SK-N-MC (cell line): ENCODE measurements at regions not wholly inside any gene's neighbourhood (a gene's known extent, or its start where the extent isn't known, plus 50 kb on each side); places are given as distances from the start of the nearest gene placed in this dataset.

Experiments used
- EZH2 ChIP-seq: fragments of 200-600 bp; sonication (generic); IDR thresholded peaks from one replicate; pipeline ENCODE4 v1.6.1; 2017; ENCODE audit warnings: antibody characterized with exemption
- POLR2AphosphoS5 ChIP-seq: IDR thresholded peaks from 2 replicates; pipeline ENCODE4 v1.6.1; 2012; ENCODE audit warnings: mild to moderate bottlenecking, low read depth, low read length, borderline replicate concordance

GRCh38 chr19:29366757-29367156 is 153.8 kb upstream of the UQCRFS1 start:
- TF ChIP-seq EZH2: no peak
- no peak for TF ChIP-seq POLR2AphosphoS5
